GM18951 (cell line): ENCODE measurements at regions not wholly inside any gene's neighbourhood (a gene's known extent, or its start where the extent isn't known, plus 50 kb on each side); places are given as distances from the start of the nearest gene placed in this dataset.

Source experiments
- POLR2A ChIP-seq: IDR thresholded peaks from 4 replicates; pipeline ENCODE4 v1.6.1; 2011; ENCODE audit warnings: mild to moderate bottlenecking; ENCODE audit not compliant: insufficient read length, insufficient read depth; ENCODE audit errors: extremely low read depth
- in situ Hi-C: fragments of 300-500 bp; cut with MboI; formaldehyde crosslinking; loops from one replicate; pipeline ENCODE4 v1.12.0; 2022; ENCODE audit warnings: low sequenced_read_pairs, mixed read lengths, inconsistent platforms; ENCODE audit not compliant: unreplicated experiment

- TF ChIP-seq POLR2A, result no peak
- in situ Hi-C loops, result no loop called here
Measured at GRCh38 chr7:41870461-41871138, 167.7 kb upstream of the INHBA start.

- in situ Hi-C loops, result no loop called here
- TF ChIP-seq POLR2A, result no peak
Measured at GRCh38 chr7:41869997-41870396, 167.1 kb upstream of the INHBA start.

- TF ChIP-seq POLR2A, result no peak
- in situ Hi-C loops, result no loop called here
Measured at GRCh38 chr7:41869596-41869995, 166.7 kb upstream of the INHBA start.

- in situ Hi-C loops, result no loop called here
- no peak for TF ChIP-seq POLR2A
Measured at GRCh38 chr7:41869091-41869490, 166.2 kb upstream of the INHBA start.

GRCh38 chr7:41867639-41868280 is 164.9 kb upstream of the INHBA start:
- no peak for TF ChIP-seq POLR2A
- in situ Hi-C loops, result no loop called here

- TF ChIP-seq POLR2A, result no peak
- in situ Hi-C loops, result no loop called here
Measured at GRCh38 chr7:41862261-41862660, 159.4 kb upstream of the INHBA start.

GRCh38 chr7:41861642-41862041 is 158.8 kb upstream of the INHBA start:
- no peak for TF ChIP-seq POLR2A
- in situ Hi-C loops, result no loop called here

GRCh38 chr7:41858201-41858600 is 155.3 kb upstream of the INHBA start:
- TF ChIP-seq POLR2A, result no peak
- in situ Hi-C loops, result no loop called here

GRCh38 chr7:41855798-41856197 is 152.9 kb upstream of the INHBA start:
- TF ChIP-seq POLR2A, result no peak
- in situ Hi-C loops, result no loop called here

GRCh38 chr7:41847606-41848005 is 144.7 kb upstream of the INHBA start:
- in situ Hi-C loops, result no loop called here

GRCh38 chr7:41847151-41847550 is 144.3 kb upstream of the INHBA start:
- in situ Hi-C loops, result no loop called here
- no peak for TF ChIP-seq POLR2A

More at GRCh38 chr7:41847606-41848005, 144.7 kb upstream of the INHBA start:
- no peak for TF ChIP-seq POLR2A

- no peak for TF ChIP-seq POLR2A
- in situ Hi-C loops, result no loop called here
Measured at GRCh38 chr7:41842956-41843355, 140.1 kb upstream of the INHBA start.

GRCh38 chr7:41837916-41838315 is 135.0 kb upstream of the INHBA start:
- in situ Hi-C loops, result no loop called here
- TF ChIP-seq POLR2A, result no peak

- no peak for TF ChIP-seq POLR2A
- in situ Hi-C loops, result no loop called here
Measured at GRCh38 chr7:41835976-41836530, 133.2 kb upstream of the INHBA start.

- in situ Hi-C loops, result no loop called here
Measured at GRCh38 chr7:41834805-41835694, 132.2 kb upstream of the INHBA start.

More at GRCh38 chr7:41834805-41835694, 132.2 kb upstream of the INHBA start:
- TF ChIP-seq POLR2A, result no peak
